ENCODE measurements at regions not wholly inside any gene's neighbourhood (a gene's known extent, or its start where the extent isn't known, plus 50 kb on each side); places are given as distances from the start of the nearest gene placed in this dataset.

DNA sequence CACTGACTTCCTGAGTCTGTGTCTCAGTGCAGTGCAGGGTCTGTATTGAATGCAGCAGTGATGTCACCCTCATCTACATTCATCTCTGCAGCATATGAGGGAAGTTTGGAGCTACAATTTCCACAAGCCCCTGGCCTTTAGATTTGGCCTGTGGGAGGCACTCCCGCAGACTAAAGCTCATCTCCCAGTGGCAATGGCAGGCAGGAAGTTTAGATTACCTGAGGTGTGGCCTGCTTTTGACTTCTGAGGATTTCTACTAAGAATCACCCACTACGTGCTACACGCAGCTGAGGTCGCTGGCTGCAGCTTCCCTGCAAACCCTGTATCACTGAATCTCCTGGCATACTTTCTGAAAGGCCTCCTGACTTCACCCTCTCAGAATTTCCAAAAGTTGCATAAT, 202.2 kb upstream of the PRKD1 start:
- Histone ChIP-seq H3K4me3 (ENCODE audit: low read length) (no peak overlapping the region), H3K27ac (ENCODE audit: low read length) (no peak overlapping the region), H3K79me2 (ENCODE audit: low read length) (no peaks in the 10 kb centered on the region), H3K9me2 (replicated peaks; ENCODE audit: low read length) (no peaks in the 10 kb centered on the region), H3K9ac (ENCODE audit: low read length) (no peak overlapping the region), H3K4me2 (ENCODE audit: low read length) (no peak overlapping the region), H2AFZ (ENCODE audit: low read length) (no peak overlapping the region), H3K9me3 (ENCODE audit: low read length) (no peaks in the 10 kb centered on the region), H3K4me1 (ENCODE audit: insufficient read depth, low read length) (no peaks in the 10 kb centered on the region), H3K27me3 (ENCODE audit: low read length) (no peaks in the 10 kb centered on the region; the same call in 1 of the 2 replicates), H3F3A (ENCODE audit: low read length, unreplicated experiment) (no peaks in the 10 kb centered on the region), H4K20me1 (ENCODE audit: low read length) (no peaks in the 10 kb centered on the region), H3K36me3 (ENCODE audit: low read depth, low read length) (no peaks in the 10 kb centered on the region)
- DNase-seq, result no peak
- CTCF ChIA-PET, result no interaction called here
- TF ChIP-seq EZH2 (IDR thresholded peaks at IDR 0.05; ENCODE audit: low read length, unreplicated experiment) (no peak), EZH2phosphoT487 (IDR thresholded peaks at IDR 0.05; ENCODE audit: borderline replicate concordance, low read length) (no peak)
- TF ChIP-seq, protein P1, sequence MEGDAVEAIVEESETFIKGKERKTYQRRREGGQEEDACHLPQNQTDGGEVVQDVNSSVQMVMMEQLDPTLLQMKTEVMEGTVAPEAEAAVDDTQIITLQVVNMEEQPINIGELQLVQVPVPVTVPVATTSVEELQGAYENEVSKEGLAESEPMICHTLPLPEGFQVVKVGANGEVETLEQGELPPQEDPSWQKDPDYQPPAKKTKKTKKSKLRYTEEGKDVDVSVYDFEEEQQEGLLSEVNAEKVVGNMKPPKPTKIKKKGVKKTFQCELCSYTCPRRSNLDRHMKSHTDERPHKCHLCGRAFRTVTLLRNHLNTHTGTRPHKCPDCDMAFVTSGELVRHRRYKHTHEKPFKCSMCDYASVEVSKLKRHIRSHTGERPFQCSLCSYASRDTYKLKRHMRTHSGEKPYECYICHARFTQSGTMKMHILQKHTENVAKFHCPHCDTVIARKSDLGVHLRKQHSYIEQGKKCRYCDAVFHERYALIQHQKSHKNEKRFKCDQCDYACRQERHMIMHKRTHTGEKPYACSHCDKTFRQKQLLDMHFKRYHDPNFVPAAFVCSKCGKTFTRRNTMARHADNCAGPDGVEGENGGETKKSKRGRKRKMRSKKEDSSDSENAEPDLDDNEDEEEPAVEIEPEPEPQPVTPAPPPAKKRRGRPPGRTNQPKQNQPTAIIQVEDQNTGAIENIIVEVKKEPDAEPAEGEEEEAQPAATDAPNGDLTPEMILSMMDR (conservative IDR thresholded peaks at IDR 0.05; ENCODE audit: low read depth, low read length), result no peak
- no peak for ATAC-seq
- POLR2A ChIA-PET (ENCODE audit: unreplicated experiment), result no interaction called here
- intact Hi-C loops (cut with micrococcal nuclease), result loop anchor here (10.0 kb wide), 1 partner anchor 55 kb away; no protein-coding TSS in a partner anchor
- BruUV-seq (replicated peaks), result no TSS peak

DNA sequence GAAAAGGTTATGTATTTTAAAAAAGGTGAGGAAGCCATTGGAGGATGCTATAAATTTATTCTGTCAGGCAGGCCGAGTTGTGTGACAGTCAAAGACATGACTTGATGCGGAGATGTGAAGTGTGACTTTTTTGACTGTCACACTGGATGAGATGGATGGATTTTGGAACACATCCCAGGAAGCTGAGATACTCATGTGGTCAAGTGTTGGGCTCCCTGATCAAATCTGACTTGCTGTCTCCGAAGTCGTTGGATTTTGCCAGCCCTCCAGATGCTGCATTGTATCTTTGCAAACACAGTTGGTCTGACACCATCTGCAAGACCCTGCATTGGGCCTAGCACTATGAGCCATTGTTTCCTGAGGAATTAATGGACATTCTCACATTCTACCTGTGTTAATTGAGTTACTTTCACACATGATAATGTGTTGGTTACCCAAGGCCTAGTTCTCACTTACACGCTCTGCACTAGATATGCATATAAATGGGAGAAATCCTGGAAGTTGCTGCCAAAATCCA, 204.0 kb upstream of the PRKD1 start:
- no peaks in the 10 kb centered on the region for H3F3A ChIP-seq (ENCODE audit: low read length, unreplicated experiment)
- no TSS peak for BruUV-seq (replicated peaks)
- H3K9me2 ChIP-seq (replicated peaks; ENCODE audit: low read length), result no peaks in the 10 kb centered on the region
- H2AFZ ChIP-seq (ENCODE audit: low read length), result no peak overlapping the region
- TF ChIP-seq EZH2 (IDR thresholded peaks at IDR 0.05; ENCODE audit: low read length, unreplicated experiment) (no peak), EZH2phosphoT487 (IDR thresholded peaks at IDR 0.05; ENCODE audit: borderline replicate concordance, low read length) (no peak)
- TF ChIP-seq, protein P1 (conservative IDR thresholded peaks at IDR 0.05; ENCODE audit: low read depth, low read length), result no peak
- ATAC-seq (no peak), DNase-seq (no peak)
- no peak overlapping the region for H3K9ac ChIP-seq (ENCODE audit: low read length)
- intact Hi-C loops (cut with micrococcal nuclease), result no loop called here
- H3K4me3 ChIP-seq (ENCODE audit: low read length), result no peak overlapping the region
- no peak overlapping the region for H3K27ac ChIP-seq (ENCODE audit: low read length)
- H4K20me1 ChIP-seq (ENCODE audit: low read length), result no peaks in the 10 kb centered on the region
- peaks cover 5% of the 10 kb centered on the region for H3K27me3 ChIP-seq (ENCODE audit: low read length)
- no peaks in the 10 kb centered on the region for H3K36me3 ChIP-seq (ENCODE audit: low read depth, low read length)
- ChIA-PET POLR2A (ENCODE audit: unreplicated experiment) (no interaction called here), CTCF (no interaction called here)
- no peaks in the 10 kb centered on the region for H3K4me1 ChIP-seq (ENCODE audit: insufficient read depth, low read length)
- no peaks in the 10 kb centered on the region for H3K79me2 ChIP-seq (ENCODE audit: low read length)
- H3K9me3 ChIP-seq (ENCODE audit: low read length), result no peaks in the 10 kb centered on the region
- no peak overlapping the region for H3K4me2 ChIP-seq (ENCODE audit: low read length)

GRCh38 chr14:30132196-30132595, 204.5 kb upstream of the PRKD1 start:
- no TSS peak for BruUV-seq (replicated peaks)
- no peak overlapping the region for H3K27ac ChIP-seq (ENCODE audit: low read length)
- CTCF ChIA-PET, result no interaction called here
- H3K4me1 ChIP-seq (ENCODE audit: insufficient read depth, low read length), result no peaks in the 10 kb centered on the region
- H3K4me2 ChIP-seq (ENCODE audit: low read length), result no peak overlapping the region
- POLR2A ChIA-PET (ENCODE audit: unreplicated experiment), result no interaction called here
- no peaks in the 10 kb centered on the region for H3K9me3 ChIP-seq (ENCODE audit: low read length)
- intact Hi-C loops (cut with micrococcal nuclease), result no loop called here
- TF ChIP-seq, protein P1 (conservative IDR thresholded peaks at IDR 0.05; ENCODE audit: low read depth, low read length), result no peak
- no peak for TF ChIP-seq EZH2phosphoT487 (IDR thresholded peaks at IDR 0.05; ENCODE audit: borderline replicate concordance, low read length)
- TF ChIP-seq EZH2 (IDR thresholded peaks at IDR 0.05; ENCODE audit: low read length, unreplicated experiment), result no peak
- H3K27me3 ChIP-seq (ENCODE audit: low read length), result peaks cover 8% of the 10 kb centered on the region
- ATAC-seq (no peak), DNase-seq (no peak)
- no peaks in the 10 kb centered on the region for H3K9me2 ChIP-seq (replicated peaks; ENCODE audit: low read length)
- no peak overlapping the region for H2AFZ ChIP-seq (ENCODE audit: low read length)
- H3K36me3 ChIP-seq (ENCODE audit: low read depth, low read length), result no peaks in the 10 kb centered on the region
- no peak overlapping the region for H3K9ac ChIP-seq (ENCODE audit: low read length)
- no peak overlapping the region for H3K4me3 ChIP-seq (ENCODE audit: low read length)
- no peaks in the 10 kb centered on the region for H3K79me2 ChIP-seq (ENCODE audit: low read length)
- H3F3A ChIP-seq (ENCODE audit: low read length, unreplicated experiment), result no peaks in the 10 kb centered on the region
- H4K20me1 ChIP-seq (ENCODE audit: low read length), result no peaks in the 10 kb centered on the region
